ENCODE measurements at regions not wholly inside any gene's neighbourhood (a gene's known extent, or its start where the extent isn't known, plus 50 kb on each side); places are given as distances from the start of the nearest gene placed in this dataset.

- TF ChIP-seq POLR2A (IDR thresholded peaks at IDR 0.05) (no peak), CTCF (IDR thresholded peaks at IDR 0.05) (no peak)
These were observed 93.9 kb upstream of the ADGRL4 start for GRCh38 chr1:79100385-79100784.
